ENCODE measurements at regions not wholly inside any gene's neighbourhood (a gene's known extent, or its start where the extent isn't known, plus 50 kb on each side); places are given as distances from the start of the nearest gene placed in this dataset.
"Not testable (repeated sequence)": the region's sequence is repeated elsewhere in the genome, so short reads cannot be mapped to it uniquely, and the experiment has no call there.

DNA sequence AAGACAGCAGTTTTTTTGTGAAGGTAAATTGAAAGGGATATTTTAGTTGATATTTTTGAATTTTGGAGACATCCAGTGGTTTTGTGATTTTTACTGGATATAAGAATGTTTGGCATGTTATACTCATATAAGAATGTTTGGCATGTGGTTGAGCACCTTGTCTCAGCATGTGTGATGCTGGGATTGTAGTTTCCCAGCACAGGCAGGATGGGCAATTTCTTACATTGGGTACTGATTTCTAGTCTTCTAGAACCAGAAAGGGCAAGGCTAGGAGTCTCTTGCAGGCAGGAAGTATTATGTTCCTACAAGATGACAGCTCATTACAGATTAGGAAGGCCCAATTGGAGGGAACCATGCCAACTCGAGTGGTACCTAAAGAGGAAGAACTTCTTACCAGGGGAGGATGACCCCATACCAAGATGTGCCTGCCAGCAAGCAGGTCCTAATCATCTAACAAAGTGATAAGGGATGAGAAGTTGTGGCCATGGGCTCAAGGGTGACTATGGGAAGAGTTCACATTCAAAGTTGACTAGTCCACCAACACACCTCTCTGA, 377.8 kb downstream of the UTRN start:
- DNase-seq, result no peak

DNA sequence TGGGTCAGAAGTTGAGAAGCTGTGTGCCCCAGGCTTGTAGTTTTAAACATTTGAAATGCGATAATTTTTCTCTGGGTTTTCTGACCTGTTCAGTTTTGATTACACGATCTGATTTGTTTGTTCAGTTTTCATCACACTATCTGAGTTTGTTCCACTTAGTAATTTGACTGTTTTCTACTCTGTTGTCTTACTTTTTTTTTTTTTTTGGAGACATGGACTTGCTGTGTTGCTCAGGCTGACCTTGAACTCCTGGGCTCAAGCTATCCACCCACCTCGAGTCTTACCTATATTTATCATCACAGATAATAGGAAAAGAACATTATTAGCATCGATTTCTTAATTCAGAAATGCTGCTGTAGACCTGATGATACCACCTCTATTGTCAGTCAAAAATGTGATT, 379.1 kb downstream of the UTRN start:
- no peak for DNase-seq

- DNase-seq, result no peak
Measured at GRCh38 chr6:144664947-144665346, 379.8 kb downstream of the UTRN start.

GRCh38 chr6:144665932-144666450, 380.9 kb downstream of the UTRN start:
- no peak for DNase-seq

- DNase-seq, result no peak
Measured at GRCh38 chr6:144666781-144667180, 381.6 kb downstream of the UTRN start.

DNA sequence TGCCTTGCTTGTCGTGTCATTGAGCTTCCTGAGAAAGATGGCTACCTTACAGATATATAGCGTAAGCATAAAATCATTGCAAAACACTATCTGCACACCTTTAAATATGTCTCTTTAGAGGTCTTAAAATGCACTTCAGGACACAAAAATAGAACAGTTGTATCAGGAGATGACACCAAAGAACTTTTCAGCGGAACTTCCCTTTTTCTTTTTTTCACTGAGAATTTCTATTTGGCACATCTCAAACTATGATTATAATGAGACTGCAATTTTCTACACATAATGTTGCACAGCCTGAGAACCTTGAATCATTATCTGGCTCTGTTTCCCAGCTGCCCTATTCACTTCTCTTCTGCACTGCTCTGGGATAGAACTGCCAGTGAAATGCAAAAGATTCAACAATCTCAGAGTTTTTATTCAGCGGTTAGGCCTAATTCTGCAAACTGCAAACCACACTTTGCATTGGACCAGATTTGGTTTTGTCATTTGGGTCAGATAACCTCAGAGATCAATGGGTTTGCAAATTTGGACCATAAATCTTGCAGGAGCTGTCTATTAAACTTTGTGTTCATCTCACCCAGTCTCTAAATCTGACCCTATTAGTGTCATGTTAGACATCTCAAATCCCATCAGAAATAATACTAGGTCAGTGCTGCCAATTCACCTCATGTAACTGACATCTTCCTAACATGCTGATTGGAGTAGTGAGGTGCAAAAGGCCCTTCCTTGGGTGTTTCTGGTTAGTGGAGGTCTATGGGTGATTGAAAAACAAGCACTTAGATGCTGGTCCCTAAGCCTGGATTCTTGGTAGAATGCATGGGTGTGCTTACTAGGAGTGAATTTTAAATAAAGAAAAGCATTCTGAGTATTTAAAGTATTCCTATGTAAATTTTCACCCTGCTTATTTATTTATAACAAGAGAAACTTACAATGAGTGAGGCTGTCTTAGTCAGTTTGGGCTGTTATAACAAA, 382.7 kb downstream of the UTRN start:
- DNase-seq, result no peak

DNA sequence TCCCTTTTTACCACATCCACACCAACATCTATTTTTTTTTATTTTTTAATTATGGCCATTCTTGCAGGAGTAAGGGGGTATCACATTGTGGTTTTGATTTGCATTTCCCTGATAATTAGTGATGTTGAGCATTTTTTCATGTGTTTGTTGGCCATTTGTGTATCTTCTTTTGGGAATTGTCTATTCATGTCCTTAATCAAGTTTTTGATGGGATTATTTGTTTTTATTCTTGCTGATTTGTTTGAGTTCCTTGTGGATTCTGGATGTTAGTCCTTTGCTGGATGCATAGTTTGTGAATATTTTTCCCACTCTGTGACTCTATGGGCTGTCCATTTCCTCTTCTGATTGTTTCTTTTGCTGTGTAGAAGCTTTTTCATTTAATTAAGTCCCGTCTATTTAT, 385.1 kb downstream of the UTRN start:
- not testable (repeated sequence) for DNase-seq

DNA sequence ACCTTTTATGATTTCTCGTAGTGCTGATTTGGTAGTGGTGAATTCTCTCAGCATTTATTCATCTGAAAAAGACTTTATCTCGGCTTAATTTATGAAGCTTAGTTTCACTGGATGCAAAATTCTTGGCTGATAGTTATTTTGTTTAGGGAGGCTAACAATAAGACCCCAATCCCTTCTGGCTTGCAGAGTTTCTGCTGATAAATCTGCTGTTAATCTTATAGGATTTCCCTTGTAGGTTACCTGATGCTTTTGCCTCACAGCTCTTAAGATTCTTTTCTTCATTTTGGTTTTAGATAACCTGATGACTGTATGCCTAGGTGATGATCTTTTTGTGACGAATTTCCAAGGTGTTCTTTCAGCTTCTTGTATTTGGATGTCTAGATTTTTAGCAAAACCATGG, 388.7 kb downstream of the UTRN start:
- no peak for DNase-seq

- no peak for DNase-seq
Measured at GRCh38 chr6:144675231-144675861, 390.2 kb downstream of the UTRN start.

DNA sequence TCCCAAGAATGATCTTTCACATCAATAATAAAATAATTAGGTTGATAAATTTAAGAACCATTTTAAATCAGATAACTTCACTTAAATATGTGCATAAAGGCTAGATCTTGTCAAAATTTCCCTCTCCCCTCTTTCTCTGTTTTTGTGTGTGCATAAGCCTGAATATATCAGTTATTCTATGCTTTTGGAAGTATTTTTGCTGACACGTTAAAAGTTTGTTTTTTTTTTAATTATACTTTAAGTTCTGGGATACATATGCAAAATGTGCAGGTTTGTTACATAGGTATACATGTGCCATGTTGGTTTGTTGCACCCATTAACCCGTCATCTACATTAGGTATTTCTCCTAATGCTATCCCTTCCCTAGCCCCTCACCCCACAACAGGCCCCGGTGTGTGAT, 391.2 kb downstream of the UTRN start:
- not testable (repeated sequence) for DNase-seq

DNA sequence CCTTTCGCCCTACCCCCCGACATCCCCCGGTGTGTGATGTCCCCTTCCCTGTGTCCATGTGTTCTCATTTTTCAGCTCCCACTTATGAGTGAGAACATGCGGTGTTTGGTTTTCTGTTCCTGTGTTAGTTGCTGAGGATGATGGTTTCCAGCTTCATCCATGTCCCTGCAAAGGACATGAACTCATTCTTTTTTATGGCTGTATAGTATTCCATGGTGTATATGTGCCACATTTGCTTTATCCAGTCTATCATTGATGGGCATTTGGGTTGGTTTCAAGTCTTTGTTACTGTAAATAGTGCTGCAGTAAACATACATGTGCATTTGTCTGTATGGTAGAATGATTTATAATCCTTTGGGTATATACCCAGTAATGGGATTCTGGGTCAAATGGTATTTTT, 392.1 kb downstream of the UTRN start:
- DNase-seq, result not testable (repeated sequence)

- no peak for DNase-seq
Measured at GRCh38 chr6:144678844-144679243, 393.7 kb downstream of the UTRN start.

DNA sequence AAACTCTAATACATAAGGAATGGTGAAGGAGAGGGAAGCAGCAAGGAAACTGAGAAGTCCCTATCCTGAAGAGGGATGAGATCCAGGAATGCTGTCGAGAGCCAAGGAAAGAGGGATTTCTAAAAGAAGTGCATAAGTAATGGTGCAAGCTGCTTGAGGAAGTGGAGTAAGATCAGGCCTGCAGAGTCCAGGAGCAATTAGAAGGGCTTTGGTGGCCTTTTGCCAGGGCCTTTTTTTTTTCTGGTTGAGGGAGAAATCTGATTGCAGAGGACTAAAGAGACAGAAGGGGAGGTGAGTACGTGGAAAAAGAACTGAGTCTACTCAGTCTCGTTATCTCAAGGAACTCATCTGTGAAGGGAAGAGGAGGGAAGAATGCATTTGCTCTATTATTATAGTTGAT, 396.2 kb downstream of the UTRN start:
- DNase-seq, result no peak

DNA sequence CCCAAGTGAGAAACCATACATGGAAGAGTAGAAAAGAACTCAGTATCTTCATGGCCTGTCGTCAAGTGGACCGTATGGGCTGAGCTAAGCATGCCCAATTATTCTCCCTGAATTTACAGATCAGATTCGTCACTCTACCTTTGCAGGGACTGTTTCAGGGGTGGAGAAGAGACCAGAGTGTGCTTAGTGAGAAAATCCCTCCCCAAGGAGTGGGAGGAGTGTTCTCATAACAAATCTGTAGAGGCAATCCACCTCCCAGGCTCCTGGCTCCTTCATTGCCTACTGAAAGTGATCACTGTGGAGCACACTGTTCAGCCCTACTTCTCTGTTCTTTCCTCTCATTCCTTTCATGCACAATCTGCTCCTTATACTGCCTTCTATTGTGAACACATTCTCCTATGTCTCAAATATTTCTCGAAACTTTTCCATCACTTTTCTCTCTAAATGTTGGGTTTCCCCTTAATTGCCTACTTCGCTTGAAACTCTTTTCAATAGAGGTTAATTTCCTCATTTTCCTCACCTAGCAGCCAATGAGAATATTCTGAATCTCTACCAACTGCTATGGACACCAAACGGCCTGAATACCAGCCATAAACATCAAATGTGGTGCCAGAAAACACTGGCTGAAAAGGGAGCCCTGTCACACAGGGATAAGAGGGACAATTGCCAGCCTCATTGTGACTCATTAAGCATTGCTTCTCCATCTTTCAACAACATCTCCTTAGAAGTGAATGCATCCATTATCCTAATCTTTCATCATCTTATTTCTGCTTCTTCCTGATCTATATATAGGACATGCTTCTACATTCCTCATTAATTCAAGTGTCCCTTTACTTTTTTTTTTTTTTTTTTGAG, 398.3 kb downstream of the UTRN start:
- no peak for DNase-seq

- no peak for DNase-seq
Measured at GRCh38 chr6:144688713-144689112, 403.6 kb downstream of the UTRN start.

- DNase-seq, result no peak
Measured at GRCh38 chr6:144689503-144690040, 404.4 kb downstream of the UTRN start.

- DNase-seq, result no peak
Measured at GRCh38 chr6:144690133-144690532, 405.0 kb downstream of the UTRN start.

- no peak for DNase-seq
Measured at GRCh38 chr6:144690666-144691065, 405.5 kb downstream of the UTRN start.

DNA sequence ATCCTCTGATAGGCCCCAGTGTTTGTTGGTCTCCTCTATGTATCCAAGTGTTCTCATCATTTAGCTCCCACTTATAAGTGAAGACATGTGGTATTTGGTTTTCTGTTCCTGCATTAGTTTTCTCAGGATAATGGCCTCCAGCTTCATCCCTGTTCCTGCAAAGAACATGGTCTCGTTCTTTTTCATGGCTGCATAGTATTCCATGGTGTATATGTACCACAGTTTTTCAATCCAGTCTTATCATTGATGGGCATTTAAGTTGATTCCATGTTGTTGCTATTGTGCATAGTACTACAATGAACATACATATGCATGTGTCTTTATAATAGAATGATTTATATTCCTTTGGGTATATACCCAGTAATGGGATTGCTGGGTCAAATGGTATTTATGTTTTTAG, 406.9 kb downstream of the UTRN start:
- DNase-seq, result not testable (repeated sequence)

DNA sequence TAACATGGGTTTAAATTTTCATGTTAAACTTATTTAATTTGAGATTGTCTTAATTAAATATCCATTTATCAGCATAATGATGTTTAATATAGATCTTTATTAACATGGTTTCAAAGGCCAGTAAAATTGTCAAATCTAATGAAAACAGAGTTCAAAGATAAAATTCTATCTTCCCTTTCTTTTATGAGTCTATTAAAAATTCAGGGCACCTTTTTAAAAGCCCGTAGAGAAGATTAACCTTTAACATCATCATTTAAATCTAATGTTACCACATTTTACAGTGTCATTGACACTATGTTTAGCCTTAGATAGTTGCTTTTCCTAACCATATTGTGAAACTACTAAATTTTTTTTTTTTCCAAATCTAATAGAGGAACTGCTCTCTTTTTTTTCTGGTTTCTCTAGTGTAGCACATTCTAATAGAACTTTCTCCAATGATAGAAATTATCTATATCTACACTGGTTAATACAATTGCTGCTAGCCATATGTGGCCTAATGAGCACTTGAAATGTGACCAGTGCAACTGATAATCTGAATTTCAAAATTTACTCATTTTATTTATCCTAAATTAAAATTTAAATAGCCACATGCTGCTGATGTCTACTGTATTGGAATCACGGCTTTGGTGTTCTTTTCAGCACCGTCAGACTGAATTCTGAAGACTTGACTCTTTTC, 410.9 kb downstream of the UTRN start:
- DNase-seq, result no peak

GRCh38 chr6:144696610-144697368, 411.7 kb downstream of the UTRN start:
- no peak for DNase-seq
